Activated B cell treated with CpG ODN at 0.5 μM for 24 hours (primary cell): ENCODE measurements at regions not wholly inside any gene's neighbourhood (a gene's known extent, or its start where the extent isn't known, plus 50 kb on each side); places are given as distances from the start of the nearest gene placed in this dataset.

Experiments
- ATAC-seq: fragments of 200-7000 bp; cut with Tn5 transposase; one replicate; pipeline ENCODE4 v1.10.0; 2021; ENCODE audit warnings: low read depth, mild to moderate bottlenecking, moderate library complexity
- CTCF ChIA-PET: fragments of 350-600 bp; sonication (Branson Sonifier 250); formaldehyde crosslinking; loops from one replicate; lab custom pipeline; 2021; ENCODE audit warnings: antibody characterized with exemption; lab: Charles Lee
- POLR2A ChIA-PET: fragments of 350-600 bp; sonication (Branson Sonifier 250); formaldehyde crosslinking; loops from one replicate; lab custom pipeline; 2021; ENCODE audit warnings: antibody characterized with exemption; lab: Charles Lee
- DNase-seq: peaks from one replicate; pipeline ENCODE4 v3.0.0; 2022
- H3K27ac Mint-ChIP-seq: one replicate; pipeline ENCODE4 v1.8.0; 2020; ENCODE audit warnings: mixed read lengths
- H3K27me3 Mint-ChIP-seq: one replicate; pipeline ENCODE4 v1.8.0; 2021; ENCODE audit warnings: mixed read lengths
- H3K36me3 Mint-ChIP-seq: one replicate; pipeline ENCODE4 v1.8.0; 2021; ENCODE audit warnings: low read depth, mixed read lengths
- H3K4me1 Mint-ChIP-seq: one replicate; pipeline ENCODE4 v1.8.0; 2021; ENCODE audit warnings: mixed read lengths
- H3K4me3 Mint-ChIP-seq: one replicate; pipeline ENCODE4 v1.8.0; 2020; ENCODE audit warnings: mild to moderate bottlenecking, mixed read lengths
- H3K9me3 Mint-ChIP-seq: one replicate; pipeline ENCODE4 v1.8.0; 2020; ENCODE audit warnings: mixed read lengths
- intact Hi-C: fragments of 100-400 bp; cut with micrococcal nuclease; formaldehyde crosslinking; loops from one replicate; pipeline ENCODE4 v1.15.1; 2024
- TF ChIP-seq, protein P1 (sequence below): fragments of 200-600 bp; IDR thresholded peaks from one replicate; pipeline ENCODE4 v1.8.0; 2022; ENCODE audit warnings: antibody characterized with exemption, mild to moderate bottlenecking

DNA sequence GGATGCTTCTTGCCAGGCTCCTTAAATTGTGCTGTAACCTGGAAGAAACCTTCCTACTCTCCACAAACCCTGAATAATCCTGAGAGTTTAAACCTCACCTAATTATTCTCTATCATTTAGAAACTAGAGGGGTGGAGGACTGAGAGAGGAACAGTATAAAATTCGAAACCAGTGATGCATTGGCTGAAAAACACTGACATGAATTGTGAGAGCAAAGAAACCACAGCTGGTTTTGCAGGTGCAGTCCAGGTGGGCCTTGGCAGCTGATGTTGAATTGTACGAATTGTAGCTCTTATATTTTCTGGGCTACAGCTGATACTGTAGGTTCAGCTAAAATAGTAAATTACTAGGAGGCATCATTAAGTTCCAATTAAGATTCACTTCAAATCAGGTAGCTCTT lies 227.0 kb upstream of the SLITRK5 start:
- H3K27me3 Mint-ChIP-seq = no peaks in the 10 kb centered on the region
- DNase-seq (no peak), ATAC-seq (no peak)
- H3K36me3 Mint-ChIP-seq = no peaks in the 10 kb centered on the region
- no peak overlapping the region for H3K4me3 Mint-ChIP-seq
- TF ChIP-seq, protein P1, sequence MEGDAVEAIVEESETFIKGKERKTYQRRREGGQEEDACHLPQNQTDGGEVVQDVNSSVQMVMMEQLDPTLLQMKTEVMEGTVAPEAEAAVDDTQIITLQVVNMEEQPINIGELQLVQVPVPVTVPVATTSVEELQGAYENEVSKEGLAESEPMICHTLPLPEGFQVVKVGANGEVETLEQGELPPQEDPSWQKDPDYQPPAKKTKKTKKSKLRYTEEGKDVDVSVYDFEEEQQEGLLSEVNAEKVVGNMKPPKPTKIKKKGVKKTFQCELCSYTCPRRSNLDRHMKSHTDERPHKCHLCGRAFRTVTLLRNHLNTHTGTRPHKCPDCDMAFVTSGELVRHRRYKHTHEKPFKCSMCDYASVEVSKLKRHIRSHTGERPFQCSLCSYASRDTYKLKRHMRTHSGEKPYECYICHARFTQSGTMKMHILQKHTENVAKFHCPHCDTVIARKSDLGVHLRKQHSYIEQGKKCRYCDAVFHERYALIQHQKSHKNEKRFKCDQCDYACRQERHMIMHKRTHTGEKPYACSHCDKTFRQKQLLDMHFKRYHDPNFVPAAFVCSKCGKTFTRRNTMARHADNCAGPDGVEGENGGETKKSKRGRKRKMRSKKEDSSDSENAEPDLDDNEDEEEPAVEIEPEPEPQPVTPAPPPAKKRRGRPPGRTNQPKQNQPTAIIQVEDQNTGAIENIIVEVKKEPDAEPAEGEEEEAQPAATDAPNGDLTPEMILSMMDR = no peak
- H3K27ac Mint-ChIP-seq = no peak overlapping the region
- H3K4me1 Mint-ChIP-seq = no peaks in the 10 kb centered on the region
- intact Hi-C loops = no loop called here
- no peaks in the 10 kb centered on the region for H3K9me3 Mint-ChIP-seq
- ChIA-PET CTCF (no interaction called here), POLR2A (no interaction called here)

DNA sequence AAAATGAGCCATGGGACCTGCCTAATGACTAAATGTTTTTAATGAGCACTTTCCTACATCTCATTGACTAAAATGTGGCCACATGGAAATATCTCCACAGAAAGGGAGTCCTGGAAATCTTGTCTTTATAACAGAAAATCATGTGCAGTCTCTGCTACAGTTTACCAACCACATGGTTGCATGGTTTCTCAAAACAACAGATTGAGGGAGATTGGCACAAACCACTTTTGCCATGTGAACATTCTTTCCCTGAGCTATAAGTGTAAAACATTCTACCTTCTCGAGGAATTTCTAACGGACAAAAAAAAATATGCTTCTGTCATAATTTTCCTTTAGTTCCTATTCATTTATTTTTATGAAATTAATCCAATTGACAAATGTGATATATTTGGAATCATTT lies 218.9 kb upstream of the SLITRK5 start:
- H3K27me3 Mint-ChIP-seq = no peaks in the 10 kb centered on the region
- TF ChIP-seq, protein P1 = no peak
- intact Hi-C loops = no loop called here
- H3K4me3 Mint-ChIP-seq = no peak overlapping the region
- peaks cover 10% of the 10 kb centered on the region for H3K9me3 Mint-ChIP-seq
- H3K36me3 Mint-ChIP-seq = no peaks in the 10 kb centered on the region
- DNase-seq (no peak), ATAC-seq (no peak)
- H3K27ac Mint-ChIP-seq = no peak overlapping the region
- H3K4me1 Mint-ChIP-seq = no peaks in the 10 kb centered on the region
- POLR2A ChIA-PET = no interaction called here
- CTCF ChIA-PET = no interaction called here

DNA sequence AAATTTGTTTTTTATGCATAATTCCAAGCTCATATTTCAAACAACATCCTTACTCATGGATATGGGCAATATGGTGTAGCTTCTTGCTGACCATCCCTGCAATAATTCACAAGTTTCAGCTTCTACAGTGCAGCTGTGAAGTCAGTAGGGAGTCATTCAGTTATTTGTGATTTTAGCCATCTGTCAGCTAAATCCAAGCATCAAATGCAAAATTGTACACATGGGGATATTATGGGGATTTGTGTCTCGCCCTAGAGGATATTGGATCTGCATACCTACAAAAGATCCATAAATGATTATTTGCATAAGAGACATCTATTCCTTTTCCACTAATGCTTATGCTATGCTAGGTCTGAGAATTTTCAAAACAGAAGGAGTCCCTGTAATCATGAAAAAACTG lies 217.9 kb upstream of the SLITRK5 start:
- Mint-ChIP-seq H3K9me3 (peaks cover 12% of the 10 kb centered on the region), H3K36me3 (no peaks in the 10 kb centered on the region), H3K27me3 (no peaks in the 10 kb centered on the region), H3K4me3 (no peak overlapping the region), H3K4me1 (no peaks in the 10 kb centered on the region), H3K27ac (no peak overlapping the region)
- POLR2A ChIA-PET = no interaction called here
- TF ChIP-seq, protein P1 = no peak
- intact Hi-C loops = no loop called here
- no peak for ATAC-seq
- CTCF ChIA-PET = no interaction called here
- DNase-seq = no peak

DNA sequence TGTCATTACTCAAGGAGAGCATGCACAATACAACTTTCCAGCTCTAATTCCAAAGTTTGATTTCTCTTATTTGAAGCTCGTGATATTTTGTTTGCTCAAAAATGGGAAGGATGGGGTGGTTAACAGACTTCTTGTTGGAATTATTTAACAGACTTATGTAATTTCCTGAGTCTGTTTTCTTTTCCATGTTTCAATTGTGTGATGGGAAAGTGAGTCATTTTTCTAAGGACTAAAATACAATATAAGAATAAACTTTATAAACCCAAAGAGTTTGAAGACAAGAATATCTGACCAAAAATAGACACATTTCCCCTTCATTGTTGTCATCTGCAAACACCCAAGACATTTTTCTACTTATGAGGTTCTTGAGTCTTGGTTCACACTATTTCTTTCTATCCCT lies 211.8 kb upstream of the SLITRK5 start:
- TF ChIP-seq, protein P1 = no peak
- Mint-ChIP-seq H3K27ac (no peak overlapping the region), H3K27me3 (no peaks in the 10 kb centered on the region), H3K9me3 (peaks cover 17% of the 10 kb centered on the region), H3K4me1 (no peaks in the 10 kb centered on the region), H3K4me3 (no peak overlapping the region), H3K36me3 (no peaks in the 10 kb centered on the region)
- intact Hi-C loops = no loop called here
- ATAC-seq (no peak), DNase-seq (no peak)
- ChIA-PET CTCF (no interaction called here), POLR2A (no interaction called here)

DNA sequence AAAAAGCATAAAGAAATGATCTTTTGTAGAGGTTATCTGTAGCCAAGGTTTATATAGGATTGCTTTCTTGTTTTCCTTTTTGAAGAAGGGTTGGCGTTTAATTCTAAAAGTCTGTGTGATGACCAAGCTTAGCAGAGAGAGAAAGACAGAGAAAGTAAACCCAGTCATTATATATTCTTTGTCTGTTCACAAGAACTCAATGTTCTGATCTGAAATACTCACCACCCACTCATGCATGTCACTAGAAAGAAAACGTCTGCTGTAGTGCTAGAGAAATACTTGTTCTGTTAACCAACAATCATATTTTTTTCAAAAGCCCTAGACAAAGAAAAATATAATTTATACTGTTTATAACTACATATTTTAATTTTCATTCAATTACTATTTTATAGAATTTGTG lies 173.7 kb upstream of the SLITRK5 start:
- Mint-ChIP-seq H3K4me3 (no peak overlapping the region), H3K9me3 (peaks cover 4% of the 10 kb centered on the region), H3K27ac (no peak overlapping the region), H3K36me3 (no peaks in the 10 kb centered on the region), H3K4me1 (no peaks in the 10 kb centered on the region), H3K27me3 (no peaks in the 10 kb centered on the region)
- TF ChIP-seq, protein P1 = no peak
- intact Hi-C loops = no loop called here
- ChIA-PET POLR2A (no interaction called here), CTCF (no interaction called here)
- DNase-seq (no peak), ATAC-seq (no peak)
